NB4 (cell line): ENCODE measurements at regions not wholly inside any gene's neighbourhood (a gene's known extent, or its start where the extent isn't known, plus 50 kb on each side); places are given as distances from the start of the nearest gene placed in this dataset.

Experiments
- DNase-seq: peaks from one replicate; pipeline ENCODE4 v3.0.0; 2010; ENCODE audit warnings: low read depth
- H3K4me3 ChIP-seq: one replicate; pipeline ENCODE4 v1.5.1; 2011; ENCODE audit warnings: mild to moderate bottlenecking, low read depth, low read length, moderate library complexity
- MYC ChIP-seq: IDR thresholded peaks from 2 replicates; pipeline ENCODE4 v1.6.1; 2011; ENCODE audit warnings: low read depth, low read length
- POLR2A ChIP-seq: IDR thresholded peaks from 2 replicates; pipeline ENCODE4 v1.6.1; 2011; ENCODE audit warnings: mild to moderate bottlenecking; ENCODE audit not compliant: insufficient read length; ENCODE audit errors: extremely low read depth
- TF ChIP-seq, protein P1 (sequence below): IDR thresholded peaks from 2 replicates; pipeline ENCODE4 v1.6.1; 2011; ENCODE audit warnings: low read depth, low read length
- TF ChIP-seq, protein P2 (sequence below): IDR thresholded peaks from one replicate; pipeline ENCODE4 v1.5.1; 2012; ENCODE audit warnings: low read depth, low read length

DNA sequence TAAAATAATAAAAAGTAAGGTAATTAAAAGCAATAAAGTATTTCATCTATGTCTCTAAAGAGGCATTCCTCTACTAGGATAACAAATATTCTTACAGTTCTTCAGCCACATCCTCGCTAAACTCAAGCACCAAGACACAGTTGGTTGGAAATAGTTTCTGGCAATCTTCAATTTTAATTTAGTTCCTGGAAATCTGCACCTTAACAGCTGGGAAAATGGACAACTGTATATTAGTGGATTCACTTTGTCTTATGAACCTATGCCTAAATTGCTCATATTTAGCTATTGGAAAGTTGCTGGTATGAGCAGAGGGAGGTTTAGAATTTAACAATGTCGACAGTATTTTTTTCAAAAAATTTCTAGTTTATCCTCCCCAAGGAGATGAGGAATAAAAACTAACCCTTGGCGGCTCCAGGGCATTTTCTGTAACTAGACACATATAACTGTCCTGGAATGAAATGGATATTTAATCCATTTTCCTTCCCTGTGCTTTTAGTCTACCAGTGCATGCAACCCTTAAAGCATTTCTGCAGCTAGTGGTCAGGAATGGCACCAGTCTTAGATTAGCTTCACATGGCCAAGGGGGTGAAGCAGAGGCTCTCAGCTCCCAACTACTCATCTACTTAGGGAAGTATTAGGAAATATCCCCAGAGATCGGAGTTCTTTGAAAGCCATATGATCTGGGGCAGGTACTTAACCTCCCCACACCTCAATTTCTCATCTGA lies 290.0 kb upstream of the THBS1 start:
- DNase-seq, result no peak
- no peak overlapping the region for H3K4me3 ChIP-seq
- TF ChIP-seq, protein P1, sequence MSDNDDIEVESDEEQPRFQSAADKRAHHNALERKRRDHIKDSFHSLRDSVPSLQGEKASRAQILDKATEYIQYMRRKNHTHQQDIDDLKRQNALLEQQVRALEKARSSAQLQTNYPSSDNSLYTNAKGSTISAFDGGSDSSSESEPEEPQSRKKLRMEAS, result no peak
- no peak for TF ChIP-seq MYC
- TF ChIP-seq, protein P2, sequence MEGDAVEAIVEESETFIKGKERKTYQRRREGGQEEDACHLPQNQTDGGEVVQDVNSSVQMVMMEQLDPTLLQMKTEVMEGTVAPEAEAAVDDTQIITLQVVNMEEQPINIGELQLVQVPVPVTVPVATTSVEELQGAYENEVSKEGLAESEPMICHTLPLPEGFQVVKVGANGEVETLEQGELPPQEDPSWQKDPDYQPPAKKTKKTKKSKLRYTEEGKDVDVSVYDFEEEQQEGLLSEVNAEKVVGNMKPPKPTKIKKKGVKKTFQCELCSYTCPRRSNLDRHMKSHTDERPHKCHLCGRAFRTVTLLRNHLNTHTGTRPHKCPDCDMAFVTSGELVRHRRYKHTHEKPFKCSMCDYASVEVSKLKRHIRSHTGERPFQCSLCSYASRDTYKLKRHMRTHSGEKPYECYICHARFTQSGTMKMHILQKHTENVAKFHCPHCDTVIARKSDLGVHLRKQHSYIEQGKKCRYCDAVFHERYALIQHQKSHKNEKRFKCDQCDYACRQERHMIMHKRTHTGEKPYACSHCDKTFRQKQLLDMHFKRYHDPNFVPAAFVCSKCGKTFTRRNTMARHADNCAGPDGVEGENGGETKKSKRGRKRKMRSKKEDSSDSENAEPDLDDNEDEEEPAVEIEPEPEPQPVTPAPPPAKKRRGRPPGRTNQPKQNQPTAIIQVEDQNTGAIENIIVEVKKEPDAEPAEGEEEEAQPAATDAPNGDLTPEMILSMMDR, result no peak
- no peak for TF ChIP-seq POLR2A

DNA sequence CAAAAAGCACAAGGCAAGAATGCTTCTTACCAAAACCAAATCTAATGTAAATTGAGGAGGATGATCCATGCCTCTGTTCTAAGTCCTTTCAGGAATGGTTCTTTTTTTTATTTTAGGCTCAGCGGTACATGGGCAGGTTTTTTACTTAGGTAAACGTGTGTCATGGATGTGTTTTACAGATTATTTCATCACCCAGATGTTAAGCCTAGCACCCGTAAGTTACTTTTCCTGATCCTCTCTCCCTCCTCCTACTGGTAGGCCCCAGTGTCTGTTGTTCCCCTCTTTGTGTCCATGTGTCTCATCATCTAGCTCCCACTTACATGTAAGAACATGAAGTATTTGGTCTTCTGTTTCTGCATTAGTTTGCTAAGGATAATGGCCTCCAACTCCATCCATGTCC lies 289.2 kb upstream of the THBS1 start:
- no peak for DNase-seq
- no peak overlapping the region for H3K4me3 ChIP-seq
- TF ChIP-seq MYC, result no peak
- TF ChIP-seq, protein P1, result no peak
- TF ChIP-seq, protein P2, result no peak
- TF ChIP-seq POLR2A, result no peak

DNA sequence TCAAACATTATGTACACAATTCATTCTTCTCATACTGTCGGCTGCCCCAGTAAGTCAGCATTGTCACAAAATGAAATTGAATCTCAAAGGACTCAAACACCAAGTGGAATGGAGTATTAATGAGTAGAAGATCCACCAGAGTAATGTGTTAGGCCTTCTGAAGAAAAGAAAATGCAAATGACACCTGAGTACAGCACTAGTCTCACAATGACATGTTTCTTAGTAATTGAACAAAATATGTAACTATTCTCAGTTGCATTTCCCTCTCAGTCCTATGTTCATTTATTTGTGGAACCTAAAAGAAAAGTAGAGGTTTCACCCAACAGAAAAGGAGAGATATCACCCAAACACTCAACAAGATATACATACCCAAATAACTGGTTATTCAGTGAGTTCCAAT lies 283.9 kb upstream of the THBS1 start:
- no peak for DNase-seq
- no peak overlapping the region for H3K4me3 ChIP-seq
- no peak for TF ChIP-seq POLR2A

DNA sequence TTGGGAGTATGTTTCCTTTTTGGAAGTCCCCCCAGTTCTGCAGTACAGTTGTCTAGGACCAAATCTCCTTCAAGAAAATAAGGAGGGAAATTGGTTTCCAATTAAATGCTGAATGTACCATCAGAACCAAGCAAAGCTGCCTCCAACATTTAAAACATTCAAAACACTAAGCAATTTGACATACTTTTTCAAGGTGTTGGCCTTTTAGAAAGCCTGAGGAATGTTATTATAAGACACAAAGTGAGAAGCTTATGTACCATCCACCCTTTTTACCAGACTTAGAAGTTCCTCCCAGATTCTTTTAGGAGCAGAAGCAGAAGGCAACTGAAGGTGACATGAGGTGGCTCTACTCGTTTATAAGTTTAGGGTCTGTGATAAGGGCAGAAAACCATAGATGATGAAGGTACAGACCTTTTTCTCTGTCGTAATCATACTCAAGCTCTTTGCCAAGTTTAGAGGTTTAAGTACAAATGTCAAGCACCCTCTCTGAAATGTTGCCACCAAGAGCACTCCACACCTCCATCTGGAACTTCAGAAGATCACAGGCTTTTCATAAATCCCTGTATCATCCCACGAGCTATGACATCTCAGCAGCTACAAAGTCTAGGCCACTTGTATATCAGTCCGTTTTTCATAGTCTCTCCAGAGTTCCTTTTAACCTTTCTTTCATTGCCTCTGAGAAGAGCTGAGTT lies 282.5 kb upstream of the THBS1 start:
- DNase-seq, result no peak
- TF ChIP-seq MYC (no peak), POLR2A (no peak)
- TF ChIP-seq, protein P1, result no peak
- TF ChIP-seq, protein P2, result no peak
- H3K4me3 ChIP-seq, result no peak overlapping the region

DNA sequence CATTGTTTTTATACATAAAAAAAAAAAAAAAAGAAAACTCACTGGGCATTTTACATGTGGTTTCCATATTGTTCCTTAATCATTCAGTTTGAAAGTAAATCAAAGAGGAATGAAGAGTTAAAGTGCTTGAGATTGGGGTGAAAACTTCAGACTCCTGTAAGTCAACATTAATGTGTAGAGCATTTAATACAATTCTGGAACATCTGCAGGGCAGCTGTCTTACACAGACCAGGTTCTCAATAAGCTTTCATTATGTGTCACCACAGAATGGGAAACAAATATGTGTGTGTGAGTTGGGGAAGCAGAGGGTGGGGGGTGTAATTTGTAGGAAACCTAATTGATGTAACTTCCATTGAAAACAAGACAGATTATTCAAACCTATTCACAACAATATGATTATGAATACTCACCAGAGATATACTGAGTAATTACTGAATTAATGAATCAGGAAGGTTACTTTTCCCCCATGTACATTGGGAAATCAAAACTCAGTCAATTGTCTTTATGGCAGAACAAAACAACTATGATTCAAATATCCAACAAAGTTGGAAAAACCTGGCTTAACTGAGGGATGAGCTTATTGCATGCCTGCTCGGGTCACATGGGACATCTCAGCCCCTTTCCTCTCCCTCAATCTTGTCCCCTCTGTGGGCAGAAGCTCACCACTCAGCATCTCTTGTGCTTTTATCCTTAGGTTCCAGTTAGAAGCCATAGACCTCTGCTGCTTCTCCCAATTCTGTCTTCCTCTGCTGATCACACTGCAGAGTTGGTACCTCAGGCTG lies 281.2 kb upstream of the THBS1 start:
- no peak overlapping the region for H3K4me3 ChIP-seq
- TF ChIP-seq MYC, result no peak
- TF ChIP-seq, protein P1, result no peak
- TF ChIP-seq POLR2A, result no peak
- TF ChIP-seq, protein P2, result no peak

DNA sequence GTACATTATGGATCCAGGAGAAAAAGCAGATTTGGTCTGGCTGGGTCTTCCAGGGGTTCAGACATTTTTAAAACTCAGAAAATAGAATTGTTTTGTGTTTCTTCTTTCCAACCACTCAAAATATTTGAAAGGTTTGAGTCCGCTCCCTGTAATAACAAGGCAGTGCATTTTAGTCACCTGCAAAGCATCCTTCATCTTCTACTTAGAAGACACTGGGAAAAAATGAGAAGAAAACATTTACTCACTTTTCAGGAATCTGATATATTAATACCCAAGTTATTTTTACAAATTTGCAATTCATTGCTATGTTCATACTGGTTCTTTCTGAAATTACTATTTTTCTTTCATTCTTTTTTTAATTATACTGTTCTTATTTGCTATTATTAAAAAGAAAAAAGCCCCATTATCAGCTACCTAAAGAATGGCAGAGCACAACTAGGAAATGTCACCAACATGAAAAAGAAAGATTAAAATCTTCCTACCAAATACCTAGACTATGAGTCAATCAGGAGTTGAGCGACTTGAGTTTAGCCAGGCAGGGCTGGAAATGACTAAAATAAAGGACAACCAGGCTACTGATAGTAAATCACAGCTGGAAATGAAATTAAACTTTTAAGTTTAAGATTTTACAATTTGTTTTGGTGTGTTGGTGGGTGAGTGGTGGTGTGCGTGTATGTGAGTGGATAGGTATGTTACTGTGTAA lies 280.3 kb upstream of the THBS1 start:
- no peak overlapping the region for H3K4me3 ChIP-seq
- TF ChIP-seq, protein P1, result no peak
- TF ChIP-seq, protein P2, result no peak
- TF ChIP-seq MYC, result no peak
- TF ChIP-seq POLR2A, result no peak
- no peak for DNase-seq

More for the DNA sequence above, 281.2 kb upstream of the THBS1 start:
- DNase-seq, result no peak
